ENCODE measurements at regions not wholly inside any gene's neighbourhood (a gene's known extent, or its start where the extent isn't known, plus 50 kb on each side); places are given as distances from the start of the nearest gene placed in this dataset.

DNA sequence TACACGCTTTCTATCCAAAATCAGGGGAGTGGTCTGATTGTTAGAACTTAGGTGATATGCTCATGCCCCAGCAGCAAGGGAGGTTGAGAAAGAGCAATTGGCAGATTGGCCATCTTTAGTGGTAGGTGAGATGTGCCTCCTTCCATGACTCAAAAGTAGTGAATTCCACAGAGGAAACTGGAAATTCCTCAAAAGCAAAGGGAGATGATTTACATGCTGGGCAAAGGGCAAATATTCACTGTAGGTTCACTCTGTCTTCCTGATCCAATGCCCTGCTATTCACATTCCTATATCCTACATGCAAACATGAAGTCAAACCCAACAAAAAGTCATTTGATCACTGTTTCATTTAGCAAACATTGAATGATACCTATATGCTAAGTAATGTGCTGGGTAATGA is 130.1 kb upstream of the ZNF608 start:
- in situ Hi-C loops (cut with MboI; ENCODE audit: low pct_ligation_motif_present in 1 of 4, low pct_unique_long_range_greater_than_20kb in 1 of 4, low sequenced_read_pairs in 3 of 4) (no loop called here), intact Hi-C loops (cut with DNase I; ENCODE audit: low total_unique reads) (no loop called here)
- Histone ChIP-seq H3K36me3 (no peaks in the 10 kb centered on the region), H3K4me3 (no peak overlapping the region), H3K27me3 (no peaks in the 10 kb centered on the region), H3K4me1 (peaks cover 0 to 10% (median 2%) of the 10 kb centered on the region in 4 donors), H3K27ac (no peak overlapping the region), H3K9me3 (no peaks in the 10 kb centered on the region)
- WGBS, 2 donors (ENCODE audit: low coverage in 1 of 2), result 96% methylated on average over 1 of the region's 1 CpG; no CpG with 5 or more reads in 1 of the 2 donors
- TF ChIP-seq POLR2A (IDR thresholded peaks at IDR 0.05) (no peak), POLR2AphosphoS5 (IDR thresholded peaks at IDR 0.05) (no peak), EP300 (IDR thresholded peaks at IDR 0.05; ENCODE audit: low read depth) (no peak)
- TF ChIP-seq, protein P1, sequence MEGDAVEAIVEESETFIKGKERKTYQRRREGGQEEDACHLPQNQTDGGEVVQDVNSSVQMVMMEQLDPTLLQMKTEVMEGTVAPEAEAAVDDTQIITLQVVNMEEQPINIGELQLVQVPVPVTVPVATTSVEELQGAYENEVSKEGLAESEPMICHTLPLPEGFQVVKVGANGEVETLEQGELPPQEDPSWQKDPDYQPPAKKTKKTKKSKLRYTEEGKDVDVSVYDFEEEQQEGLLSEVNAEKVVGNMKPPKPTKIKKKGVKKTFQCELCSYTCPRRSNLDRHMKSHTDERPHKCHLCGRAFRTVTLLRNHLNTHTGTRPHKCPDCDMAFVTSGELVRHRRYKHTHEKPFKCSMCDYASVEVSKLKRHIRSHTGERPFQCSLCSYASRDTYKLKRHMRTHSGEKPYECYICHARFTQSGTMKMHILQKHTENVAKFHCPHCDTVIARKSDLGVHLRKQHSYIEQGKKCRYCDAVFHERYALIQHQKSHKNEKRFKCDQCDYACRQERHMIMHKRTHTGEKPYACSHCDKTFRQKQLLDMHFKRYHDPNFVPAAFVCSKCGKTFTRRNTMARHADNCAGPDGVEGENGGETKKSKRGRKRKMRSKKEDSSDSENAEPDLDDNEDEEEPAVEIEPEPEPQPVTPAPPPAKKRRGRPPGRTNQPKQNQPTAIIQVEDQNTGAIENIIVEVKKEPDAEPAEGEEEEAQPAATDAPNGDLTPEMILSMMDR (IDR thresholded peaks at IDR 0.05), result no peak
- DNase-seq, result no peak

DNA sequence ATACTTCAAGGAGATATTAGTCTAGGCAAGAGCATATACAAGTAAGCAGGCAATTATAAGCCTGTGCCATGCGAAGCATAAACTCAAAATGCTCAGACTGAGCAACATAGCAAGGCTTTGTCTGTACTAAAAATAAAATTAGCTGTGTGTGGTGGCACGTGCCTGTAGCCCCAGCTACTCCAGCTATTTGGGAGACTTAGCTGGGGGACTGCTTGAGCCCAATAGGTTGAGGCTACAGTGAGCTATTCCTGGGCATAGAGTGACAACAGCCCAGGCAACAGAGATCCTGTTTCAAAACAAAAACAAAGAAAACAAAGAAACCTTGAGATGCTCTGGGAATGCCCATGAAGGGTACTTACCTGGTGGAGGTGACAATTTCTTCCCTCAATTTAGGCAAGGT is 130.5 kb upstream of the ZNF608 start:
- DNase-seq, result no peak
- TF ChIP-seq, protein P1 (IDR thresholded peaks at IDR 0.05), result no peak
- TF ChIP-seq POLR2AphosphoS5 (IDR thresholded peaks at IDR 0.05) (no peak), EP300 (IDR thresholded peaks at IDR 0.05; ENCODE audit: low read depth) (no peak), POLR2A (IDR thresholded peaks at IDR 0.05) (no peak)
- in situ Hi-C loops (cut with MboI; ENCODE audit: low pct_ligation_motif_present in 1 of 4, low pct_unique_long_range_greater_than_20kb in 1 of 4, low sequenced_read_pairs in 3 of 4), result no loop called here
- Histone ChIP-seq H3K9me3 (no peaks in the 10 kb centered on the region), H3K4me3 (no peak overlapping the region), H3K4me1 (peaks cover 0 to 12% (median 2%) of the 10 kb centered on the region in 4 donors), H3K36me3 (no peaks in the 10 kb centered on the region), H3K27ac (no peak overlapping the region), H3K27me3 (no peaks in the 10 kb centered on the region)
- intact Hi-C loops (cut with DNase I; ENCODE audit: low total_unique reads), result no loop called here
- WGBS, 2 donors (ENCODE audit: low coverage in 1 of 2), result 93% methylated on average over 2 of the region's 2 CpGs; no CpG with 5 or more reads in 1 of the 2 donors

DNA sequence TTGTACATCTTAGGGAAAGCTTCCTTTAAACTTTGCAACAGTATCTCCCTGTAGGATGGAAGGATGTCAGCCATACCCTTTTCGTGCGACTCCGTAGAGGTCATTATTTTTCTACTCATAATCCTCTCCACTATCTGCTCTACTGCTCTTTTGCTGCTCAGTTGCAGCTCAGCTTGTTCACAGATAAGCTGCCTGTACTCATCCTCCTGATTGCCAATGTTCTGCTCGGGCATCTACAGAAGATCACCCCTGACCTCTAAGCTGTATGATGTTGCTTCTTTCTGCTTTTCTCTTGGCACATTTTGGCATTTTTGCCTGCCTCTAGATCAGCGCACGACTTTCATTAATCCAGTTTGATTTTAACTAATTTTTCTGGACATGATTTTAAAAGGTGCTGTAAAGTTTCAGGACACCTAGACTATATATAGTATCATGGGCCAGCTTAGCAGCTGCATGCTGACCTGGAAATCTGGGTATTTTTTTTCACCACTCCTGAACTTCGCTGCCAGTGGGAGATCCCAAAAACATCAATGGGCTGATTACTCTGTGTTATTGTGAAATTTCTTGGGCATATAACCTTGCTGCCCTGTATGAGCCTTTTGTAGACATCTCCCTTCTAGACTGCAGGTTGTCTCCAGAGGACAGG is 131.2 kb upstream of the ZNF608 start:
- DNase-seq, result no peak

DNA sequence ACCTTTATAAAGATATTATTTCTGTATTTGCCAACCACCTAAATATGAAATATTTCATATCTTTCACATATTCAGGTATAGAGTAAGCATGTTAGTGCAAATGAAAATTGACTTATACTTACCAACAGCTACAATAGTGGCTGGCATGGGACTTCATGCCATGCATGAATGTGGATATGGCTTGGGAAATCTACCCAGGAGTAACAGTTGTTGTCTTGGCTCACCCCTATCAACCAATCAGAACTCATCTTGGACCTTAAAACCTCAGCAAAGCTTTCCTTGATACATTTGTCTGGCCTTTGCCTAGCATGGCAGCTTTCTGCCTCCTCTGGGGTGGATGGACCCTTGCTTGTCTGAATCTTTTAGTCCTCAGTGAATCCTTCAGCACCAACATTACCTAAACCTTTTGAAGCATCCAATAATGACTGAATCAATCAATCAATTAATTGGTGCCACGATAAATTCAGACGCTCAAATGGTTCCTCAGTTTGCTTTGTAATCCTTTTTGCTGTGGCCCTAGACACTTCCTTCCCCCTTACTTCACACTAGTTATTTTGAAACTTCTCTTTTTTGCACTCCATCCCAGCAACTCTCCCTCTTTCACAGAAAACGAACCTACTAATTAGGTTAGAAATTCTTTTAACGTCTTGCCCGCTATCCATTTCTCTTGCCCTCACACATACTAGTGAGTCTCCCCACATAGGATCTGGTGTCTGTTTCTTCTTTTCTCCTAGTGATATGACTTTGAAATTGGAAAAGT is 132.3 kb upstream of the ZNF608 start:
- peaks cover 0 to 12% (median 2%) of the 10 kb centered on the region in 4 donors for H3K4me1 ChIP-seq
- in situ Hi-C loops (cut with MboI; ENCODE audit: low pct_ligation_motif_present in 1 of 4, low pct_unique_long_range_greater_than_20kb in 1 of 4, low sequenced_read_pairs in 3 of 4) (no loop called here), intact Hi-C loops (cut with DNase I; ENCODE audit: low total_unique reads) (no loop called here)
- H3K9me3 ChIP-seq, result no peaks in the 10 kb centered on the region
- H3K4me3 ChIP-seq, result no peak overlapping the region
- H3K27ac ChIP-seq, result no peak overlapping the region
- DNase-seq, result no peak
- WGBS, 2 donors (ENCODE audit: low coverage in 1 of 2), result 80 to 85% methylated on average over 5 of the region's 5 CpGs
- no peaks in the 10 kb centered on the region for H3K36me3 ChIP-seq
- TF ChIP-seq EP300 (IDR thresholded peaks at IDR 0.05; ENCODE audit: low read depth) (no peak), POLR2AphosphoS5 (IDR thresholded peaks at IDR 0.05) (no peak)
- no peaks in the 10 kb centered on the region for H3K27me3 ChIP-seq

More for the DNA sequence above, 131.2 kb upstream of the ZNF608 start:
- H3K4me3 ChIP-seq, result no peak overlapping the region
- TF ChIP-seq, protein P1 (IDR thresholded peaks at IDR 0.05), result no peak
- TF ChIP-seq POLR2AphosphoS5 (IDR thresholded peaks at IDR 0.05) (no peak), EP300 (IDR thresholded peaks at IDR 0.05; ENCODE audit: low read depth) (no peak), POLR2A (IDR thresholded peaks at IDR 0.05) (no peak)
- no peak overlapping the region for H3K27ac ChIP-seq
- no peaks in the 10 kb centered on the region for H3K36me3 ChIP-seq
- WGBS, 2 donors (ENCODE audit: low coverage in 1 of 2), result 94 to 96% methylated on average over 7 of the region's 7 CpGs
- H3K27me3 ChIP-seq, result no peaks in the 10 kb centered on the region
- H3K4me1 ChIP-seq, result peaks cover 0 to 12% (median 2%) of the 10 kb centered on the region in 4 donors
- in situ Hi-C loops (cut with MboI; ENCODE audit: low pct_ligation_motif_present in 1 of 4, low pct_unique_long_range_greater_than_20kb in 1 of 4, low sequenced_read_pairs in 3 of 4), result no loop called here
- no peaks in the 10 kb centered on the region for H3K9me3 ChIP-seq
- intact Hi-C loops (cut with DNase I; ENCODE audit: low total_unique reads), result no loop called here
